GM23338 (cell line): ENCODE measurements at regions not wholly inside any gene's neighbourhood (a gene's known extent, or its start where the extent isn't known, plus 50 kb on each side); places are given as distances from the start of the nearest gene placed in this dataset.

ENCODE experiments used
- ATAC-seq: fragments of 200-7000 bp; cut with Tn5 transposase; 3 replicates; pipeline ENCODE4 v1.9.1; 2020
- DNase-seq: peaks from one replicate; pipeline ENCODE4 v3.0.0-alpha.2; 2015; ENCODE audit warnings: low spot score
- H2AFZ ChIP-seq: fragments of 200-600 bp; sonication (generic); 2 replicates; pipeline ENCODE4 v1.8.0; 2016; ENCODE audit warnings: antibody characterized with exemption, mild to moderate bottlenecking, moderate library complexity
- H3F3A ChIP-seq: fragments of 200-600 bp; sonication (generic); replicated peaks from 2 replicates; pipeline ENCODE4 v1.8.0; 2017; ENCODE audit warnings: antibody characterized with exemption, mixed run types, low read depth
- H3K27ac ChIP-seq: fragments of 200-600 bp; sonication (generic); 2 replicates; pipeline ENCODE4 v1.6.1; 2016; ENCODE audit warnings: low read depth
- H3K27me3 ChIP-seq: fragments of 200-600 bp; sonication (generic); 2 replicates; pipeline ENCODE4 v1.8.0; 2016; ENCODE audit warnings: mild to moderate bottlenecking, mixed run types, moderate library complexity; ENCODE audit not compliant: insufficient read depth
- H3K36me3 ChIP-seq: fragments of 200-600 bp; sonication (generic); 2 replicates; pipeline ENCODE4 v1.8.0; 2016; ENCODE audit warnings: mild to moderate bottlenecking; ENCODE audit not compliant: insufficient read depth
- H3K4me1 ChIP-seq: fragments of 200-600 bp; sonication (generic); 2 replicates; pipeline ENCODE4 v1.8.0; 2016; ENCODE audit warnings: mild to moderate bottlenecking, moderate library complexity; ENCODE audit not compliant: insufficient read depth
- H3K4me2 ChIP-seq: fragments of 200-600 bp; sonication (generic); 2 replicates; pipeline ENCODE4 v1.7.1; 2017; ENCODE audit warnings: mixed run types
- H3K4me3 ChIP-seq: fragments of 200-600 bp; sonication (generic); 2 replicates; pipeline ENCODE4 v1.6.1; 2016; ENCODE audit warnings: mixed run types
- H3K79me2 ChIP-seq: fragments of 200-600 bp; sonication (generic); replicated peaks from 2 replicates; pipeline ENCODE4 v1.8.0; 2017; ENCODE audit warnings: mild to moderate bottlenecking; ENCODE audit not compliant: insufficient read depth
- H3K9me2 ChIP-seq: fragments of 200-600 bp; sonication (generic); 2 replicates; pipeline ENCODE4 v1.8.0; 2017; ENCODE audit not compliant: insufficient read depth
- H4K20me1 ChIP-seq: fragments of 200-600 bp; sonication (generic); replicated peaks from 2 replicates; pipeline ENCODE4 v1.8.0; 2017; ENCODE audit warnings: mild to moderate bottlenecking; ENCODE audit not compliant: insufficient read depth
- H3K27ac Mint-ChIP-seq: 2 replicates; pipeline ENCODE4 v1.8.0; 2020; ENCODE audit warnings: inconsistent platforms, mild to moderate bottlenecking, moderate library complexity, mixed read lengths
- H3K27me3 Mint-ChIP-seq: 3 replicates; pipeline ENCODE4 v1.8.0; 2022; ENCODE audit warnings: low read depth, mild to moderate bottlenecking, moderate library complexity, mixed read lengths, inconsistent platforms; ENCODE audit not compliant: insufficient read depth, poor library complexity
- H3K36me3 Mint-ChIP-seq: 3 replicates; pipeline ENCODE4 v1.8.0; 2021; ENCODE audit warnings: low read depth, mild to moderate bottlenecking, inconsistent platforms, moderate library complexity, mixed read lengths
- H3K4me1 Mint-ChIP-seq: 3 replicates; pipeline ENCODE4 v1.8.0; 2020; ENCODE audit warnings: mild to moderate bottlenecking, inconsistent platforms, mixed read lengths
- H3K4me3 Mint-ChIP-seq: 3 replicates; pipeline ENCODE4 v1.8.0; 2021; ENCODE audit warnings: moderate library complexity, mild to moderate bottlenecking, inconsistent platforms, mixed read lengths
- H3K9me3 Mint-ChIP-seq: 3 replicates; pipeline ENCODE4 v1.8.0; 2020; ENCODE audit warnings: moderate library complexity, mild to moderate bottlenecking, inconsistent platforms, mixed read lengths
- CREB1 ChIP-seq: fragments of 250-450 bp; sonication (Bioruptor Pico); IDR thresholded peaks from 2 replicates; pipeline ENCODE4 v1.5.0; 2020; ENCODE audit warnings: low read depth, mild to moderate bottlenecking, moderate library complexity
- CTCF ChIP-seq, 2 experiments: fragments of 200-600 bp in 1 of 2; sonication (generic) in 1 of 2; conservative IDR thresholded peaks; 2 replicates each; pipeline versions ENCODE4 v1.5.1 to v1.6.1; 2016 to 2017; ENCODE audit warnings: antibody characterized with exemption in 2 of 2, low read depth in 2 of 2, mild to moderate bottlenecking in 2 of 2, moderate library complexity in 1 of 2
- ETS1 ChIP-seq: IDR thresholded peaks from 2 replicates; pipeline ENCODE4 v1.6.1; 2016; ENCODE audit warnings: antibody characterized with exemption
- EZH2 ChIP-seq: fragments of 200-600 bp; sonication (generic); IDR thresholded peaks from one replicate; pipeline ENCODE4 v1.8.0; 2017; ENCODE audit warnings: antibody characterized with exemption, mild to moderate bottlenecking, low read depth; ENCODE audit not compliant: unreplicated experiment
- EZH2phosphoT487 ChIP-seq: fragments of 200-600 bp; sonication (generic); IDR thresholded peaks from one replicate; pipeline ENCODE4 v1.8.1; 2018; ENCODE audit warnings: antibody characterized with exemption; ENCODE audit not compliant: unreplicated experiment
- JUNB ChIP-seq: IDR thresholded peaks from one replicate; pipeline ENCODE4 v1.6.1; 2016; ENCODE audit warnings: antibody characterized with exemption; ENCODE audit not compliant: unreplicated experiment
- NANOG ChIP-seq: IDR thresholded peaks from 2 replicates; pipeline ENCODE4 v1.6.1; 2016; ENCODE audit warnings: antibody characterized with exemption, borderline replicate concordance
- POLR2AphosphoS5 ChIP-seq: IDR thresholded peaks from 2 replicates; pipeline ENCODE4 v1.6.1; 2016; ENCODE audit warnings: antibody characterized with exemption, low read depth
- STAT1 ChIP-seq: IDR thresholded peaks from one replicate; pipeline ENCODE4 v1.6.1; 2016; ENCODE audit warnings: antibody characterized with exemption; ENCODE audit not compliant: unreplicated experiment
- ZNF114 ChIP-seq: fragments of 250-450 bp; sonication (Bioruptor Pico); IDR thresholded peaks from 2 replicates; pipeline ENCODE4 v1.5.0; 2020; ENCODE audit warnings: mild to moderate bottlenecking, moderate library complexity
- ZNF331 ChIP-seq: fragments of 250-450 bp; sonication (Bioruptor Pico); IDR thresholded peaks from 2 replicates; pipeline ENCODE4 v1.5.0; 2020; ENCODE audit warnings: low read depth, mild to moderate bottlenecking, moderate library complexity
- ZNF462 ChIP-seq: fragments of 250-450 bp; sonication (Bioruptor Pico); IDR thresholded peaks from 2 replicates; pipeline ENCODE4 v1.5.0; 2020; ENCODE audit warnings: mild to moderate bottlenecking, moderate library complexity

GRCh38 chr6:90788781-90789180 is 201.9 kb upstream of the MAP3K7 start:
- no peak overlapping the region for H2AFZ ChIP-seq
- no peaks in the 10 kb centered on the region for H3K36me3 ChIP-seq
- no peak overlapping the region for H3K27ac ChIP-seq
- DNase-seq = no peak
- peaks cover 25% of the 10 kb centered on the region for H3K4me1 ChIP-seq
- ATAC-seq = no peak
- no peaks in the 10 kb centered on the region for H3K27me3 ChIP-seq
- Mint-ChIP-seq H3K36me3 (no peaks in the 10 kb centered on the region), H3K4me3 (no peak overlapping the region), H3K9me3 (no peaks in the 10 kb centered on the region), H3K27me3 (no peaks in the 10 kb centered on the region), H3K27ac (no peak overlapping the region), H3K4me1 (peaks cover 27% of the 10 kb centered on the region)
- no peaks in the 10 kb centered on the region for H3K79me2 ChIP-seq
- TF ChIP-seq CREB1 (CRISPR knock-in tag) (no peak), ETS1 (no peak), JUNB (no peak), ZNF462 (CRISPR knock-in tag) (no peak), NANOG (no peak), POLR2AphosphoS5 (no peak), STAT1 (no peak), EZH2phosphoT487 (no peak), EZH2 (no peak), ZNF114 (CRISPR knock-in tag) (no peak), CTCF (conservative IDR thresholded peaks at IDR 0.05; ENCODE audit: low read depth in 2 of 2) (no peak), ZNF331 (CRISPR knock-in tag) (no peak)
- H3K4me3 ChIP-seq = no peak overlapping the region
- no peak overlapping the region for H3K4me2 ChIP-seq
- no peaks in the 10 kb centered on the region for H3K9me2 ChIP-seq
- no peaks in the 10 kb centered on the region for H3F3A ChIP-seq
- no peaks in the 10 kb centered on the region for H4K20me1 ChIP-seq
